ENCODE measurements at regions not wholly inside any gene's neighbourhood (a gene's known extent, or its start where the extent isn't known, plus 50 kb on each side); places are given as distances from the start of the nearest gene placed in this dataset.

DNA sequence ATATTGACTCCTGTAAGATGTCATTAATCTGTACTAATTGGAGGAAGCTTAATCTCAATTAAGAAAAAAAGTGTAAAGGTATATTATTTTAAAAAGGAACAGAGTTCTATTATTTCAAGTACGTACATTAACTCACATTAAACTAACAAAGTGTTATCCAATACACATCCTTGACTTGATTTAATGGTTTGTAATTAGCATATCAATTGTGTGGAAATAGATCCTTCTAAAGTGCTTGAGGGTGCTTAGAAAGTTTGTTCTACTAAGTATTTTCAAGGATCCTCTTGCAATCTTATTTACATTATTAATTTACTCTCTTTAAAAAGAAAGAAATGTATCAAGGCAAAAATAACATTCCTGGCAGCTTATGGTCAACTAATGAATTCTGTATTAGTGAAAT is 720.3 kb downstream of the KCNJ3 start:
- H3K4me3 ChIP-seq (ENCODE audit: low read depth in 2 of 2, low read length in 1 of 2) = no peak overlapping the region
- H3F3A ChIP-seq (replicated peaks; ENCODE audit: insufficient read depth) = no peaks in the 10 kb centered on the region
- H3K4me2 ChIP-seq = no peak overlapping the region
- ChIA-PET CTCF (no interaction called here), POLR2A (no interaction called here)
- H3K27ac ChIP-seq (ENCODE audit: low read depth in 2 of 2, low read length in 1 of 2) = no peak overlapping the region
- H3K9me3 ChIP-seq = no peaks in the 10 kb centered on the region
- H3K27me3 ChIP-seq (ENCODE audit: insufficient read depth) = no peaks in the 10 kb centered on the region
- H3K36me3 ChIP-seq (replicated peaks in 1 of 2; ENCODE audit: control insufficient read depth in 1 of 2, insufficient read depth in 2 of 2, low read length in 1 of 2) = no peaks in the 10 kb centered on the region
- H2AFZ ChIP-seq (ENCODE audit: low read depth) = no peak overlapping the region
- no peaks in the 10 kb centered on the region for H3K4me1 ChIP-seq (ENCODE audit: control insufficient read depth in 1 of 2, insufficient read depth in 2 of 2, low read depth in 1 of 2, low read length in 1 of 2)
- no peaks in the 10 kb centered on the region for H4K20me1 ChIP-seq (ENCODE audit: insufficient read depth)
- no peaks in the 10 kb centered on the region for H3K9me2 ChIP-seq
- 12% methylated on average over 1 of the region's 1 CpG for WGBS (ENCODE audit: low lambda C conversion rate)
- H3K79me2 ChIP-seq (ENCODE audit: insufficient read depth) = no peaks in the 10 kb centered on the region
- TF ChIP-seq, protein P1, sequence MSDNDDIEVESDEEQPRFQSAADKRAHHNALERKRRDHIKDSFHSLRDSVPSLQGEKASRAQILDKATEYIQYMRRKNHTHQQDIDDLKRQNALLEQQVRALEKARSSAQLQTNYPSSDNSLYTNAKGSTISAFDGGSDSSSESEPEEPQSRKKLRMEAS (IDR thresholded peaks at IDR 0.05; ENCODE audit: low read depth) = no peak
- TF ChIP-seq TAF1 (IDR thresholded peaks at IDR 0.05; ENCODE audit: borderline replicate concordance, low read depth, low read length) (no peak), ELF1 (IDR thresholded peaks at IDR 0.05) (no peak), SIN3A (IDR thresholded peaks at IDR 0.05; ENCODE audit: borderline replicate concordance, low read depth, low read length) (no peak), CHD2 (IDR thresholded peaks at IDR 0.05; ENCODE audit: low read length, partially characterized antibody) (no peak)
- DNase-seq = no peak
- no peak overlapping the region for H3K9ac ChIP-seq

DNA sequence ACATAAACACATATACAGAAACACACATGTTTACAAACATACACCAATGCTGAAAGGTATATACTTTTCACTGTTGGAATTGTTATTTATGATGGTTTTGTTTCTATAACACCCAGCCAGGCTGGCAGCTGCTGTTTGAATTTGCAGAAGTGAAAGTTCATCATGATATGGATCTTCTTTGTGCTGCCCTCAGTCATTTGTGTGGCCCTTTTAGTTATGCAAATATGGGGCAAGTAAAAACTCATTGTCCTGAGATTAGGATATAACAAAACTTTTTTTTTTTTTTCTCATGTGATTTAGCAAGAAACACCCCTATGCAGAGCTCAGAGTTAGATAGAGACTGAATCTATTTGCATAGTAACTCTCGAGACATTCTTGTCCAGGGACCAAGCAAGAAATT is 714.1 kb downstream of the KCNJ3 start:
- POLR2A ChIA-PET = no interaction called here
- H4K20me1 ChIP-seq (ENCODE audit: insufficient read depth) = no peaks in the 10 kb centered on the region
- no peak overlapping the region for H3K4me2 ChIP-seq
- H3K4me1 ChIP-seq (ENCODE audit: control insufficient read depth in 1 of 2, insufficient read depth in 2 of 2, low read depth in 1 of 2, low read length in 1 of 2) = no peaks in the 10 kb centered on the region
- H3K27ac ChIP-seq (ENCODE audit: low read depth in 2 of 2, low read length in 1 of 2) = no peak overlapping the region
- H3K79me2 ChIP-seq (ENCODE audit: insufficient read depth) = no peaks in the 10 kb centered on the region
- no peaks in the 10 kb centered on the region for H3K9me3 ChIP-seq
- no peak for DNase-seq
- H3F3A ChIP-seq (replicated peaks; ENCODE audit: insufficient read depth) = peaks cover 4% of the 10 kb centered on the region
- 3% methylated on average over 1 of the region's 1 CpG for WGBS (ENCODE audit: low lambda C conversion rate)
- no peak overlapping the region for H3K9ac ChIP-seq
- TF ChIP-seq, protein P2, sequence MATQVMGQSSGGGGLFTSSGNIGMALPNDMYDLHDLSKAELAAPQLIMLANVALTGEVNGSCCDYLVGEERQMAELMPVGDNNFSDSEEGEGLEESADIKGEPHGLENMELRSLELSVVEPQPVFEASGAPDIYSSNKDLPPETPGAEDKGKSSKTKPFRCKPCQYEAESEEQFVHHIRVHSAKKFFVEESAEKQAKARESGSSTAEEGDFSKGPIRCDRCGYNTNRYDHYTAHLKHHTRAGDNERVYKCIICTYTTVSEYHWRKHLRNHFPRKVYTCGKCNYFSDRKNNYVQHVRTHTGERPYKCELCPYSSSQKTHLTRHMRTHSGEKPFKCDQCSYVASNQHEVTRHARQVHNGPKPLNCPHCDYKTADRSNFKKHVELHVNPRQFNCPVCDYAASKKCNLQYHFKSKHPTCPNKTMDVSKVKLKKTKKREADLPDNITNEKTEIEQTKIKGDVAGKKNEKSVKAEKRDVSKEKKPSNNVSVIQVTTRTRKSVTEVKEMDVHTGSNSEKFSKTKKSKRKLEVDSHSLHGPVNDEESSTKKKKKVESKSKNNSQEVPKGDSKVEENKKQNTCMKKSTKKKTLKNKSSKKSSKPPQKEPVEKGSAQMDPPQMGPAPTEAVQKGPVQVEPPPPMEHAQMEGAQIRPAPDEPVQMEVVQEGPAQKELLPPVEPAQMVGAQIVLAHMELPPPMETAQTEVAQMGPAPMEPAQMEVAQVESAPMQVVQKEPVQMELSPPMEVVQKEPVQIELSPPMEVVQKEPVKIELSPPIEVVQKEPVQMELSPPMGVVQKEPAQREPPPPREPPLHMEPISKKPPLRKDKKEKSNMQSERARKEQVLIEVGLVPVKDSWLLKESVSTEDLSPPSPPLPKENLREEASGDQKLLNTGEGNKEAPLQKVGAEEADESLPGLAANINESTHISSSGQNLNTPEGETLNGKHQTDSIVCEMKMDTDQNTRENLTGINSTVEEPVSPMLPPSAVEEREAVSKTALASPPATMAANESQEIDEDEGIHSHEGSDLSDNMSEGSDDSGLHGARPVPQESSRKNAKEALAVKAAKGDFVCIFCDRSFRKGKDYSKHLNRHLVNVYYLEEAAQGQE (IDR thresholded peaks at IDR 0.05; ENCODE audit: low read depth, low read length) = no peak
- TF ChIP-seq, protein P3, sequence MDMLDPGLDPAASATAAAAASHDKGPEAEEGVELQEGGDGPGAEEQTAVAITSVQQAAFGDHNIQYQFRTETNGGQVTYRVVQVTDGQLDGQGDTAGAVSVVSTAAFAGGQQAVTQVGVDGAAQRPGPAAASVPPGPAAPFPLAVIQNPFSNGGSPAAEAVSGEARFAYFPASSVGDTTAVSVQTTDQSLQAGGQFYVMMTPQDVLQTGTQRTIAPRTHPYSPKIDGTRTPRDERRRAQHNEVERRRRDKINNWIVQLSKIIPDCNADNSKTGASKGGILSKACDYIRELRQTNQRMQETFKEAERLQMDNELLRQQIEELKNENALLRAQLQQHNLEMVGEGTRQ (IDR thresholded peaks at IDR 0.05; ENCODE audit: borderline replicate concordance, low read depth, low read length) = no peak
- TF ChIP-seq SMC3 (IDR thresholded peaks at IDR 0.05; ENCODE audit: low read depth, low read length) (no peak), EP300 (IDR thresholded peaks at IDR 0.05; ENCODE audit: borderline replicate concordance in 1 of 2, low read depth in 1 of 2, low read length in 1 of 2) (no peak), JUND (IDR thresholded peaks at IDR 0.05) (no peak), ELF1 (IDR thresholded peaks at IDR 0.05) (no peak), MEF2A (IDR thresholded peaks at IDR 0.05; ENCODE audit: borderline replicate concordance, low read depth) (no peak), TCF12 (IDR thresholded peaks at IDR 0.05) (no peak), RFX5 (IDR thresholded peaks at IDR 0.05; ENCODE audit: low read length) (no peak), MXI1 (IDR thresholded peaks at IDR 0.05; ENCODE audit: low read depth, low read length) (no peak), NFIC (IDR thresholded peaks at IDR 0.05; ENCODE audit: borderline replicate concordance) (no peak), POLR2AphosphoS5 (IDR thresholded peaks at IDR 0.05; ENCODE audit: low read depth, low read length) (no peak), YY1 (IDR thresholded peaks at IDR 0.05; ENCODE audit: low read depth) (no peak), TAF1 (IDR thresholded peaks at IDR 0.05; ENCODE audit: borderline replicate concordance, low read depth, low read length) (no peak), RAD21 (IDR thresholded peaks at IDR 0.05; ENCODE audit: low read length) (no peak), EZH2phosphoT487 (IDR thresholded peaks at IDR 0.05; ENCODE audit: borderline replicate concordance, low read depth) (no peak)
- TF ChIP-seq, protein P4, sequence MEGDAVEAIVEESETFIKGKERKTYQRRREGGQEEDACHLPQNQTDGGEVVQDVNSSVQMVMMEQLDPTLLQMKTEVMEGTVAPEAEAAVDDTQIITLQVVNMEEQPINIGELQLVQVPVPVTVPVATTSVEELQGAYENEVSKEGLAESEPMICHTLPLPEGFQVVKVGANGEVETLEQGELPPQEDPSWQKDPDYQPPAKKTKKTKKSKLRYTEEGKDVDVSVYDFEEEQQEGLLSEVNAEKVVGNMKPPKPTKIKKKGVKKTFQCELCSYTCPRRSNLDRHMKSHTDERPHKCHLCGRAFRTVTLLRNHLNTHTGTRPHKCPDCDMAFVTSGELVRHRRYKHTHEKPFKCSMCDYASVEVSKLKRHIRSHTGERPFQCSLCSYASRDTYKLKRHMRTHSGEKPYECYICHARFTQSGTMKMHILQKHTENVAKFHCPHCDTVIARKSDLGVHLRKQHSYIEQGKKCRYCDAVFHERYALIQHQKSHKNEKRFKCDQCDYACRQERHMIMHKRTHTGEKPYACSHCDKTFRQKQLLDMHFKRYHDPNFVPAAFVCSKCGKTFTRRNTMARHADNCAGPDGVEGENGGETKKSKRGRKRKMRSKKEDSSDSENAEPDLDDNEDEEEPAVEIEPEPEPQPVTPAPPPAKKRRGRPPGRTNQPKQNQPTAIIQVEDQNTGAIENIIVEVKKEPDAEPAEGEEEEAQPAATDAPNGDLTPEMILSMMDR (IDR thresholded peaks at IDR 0.05) = no peak
- TF ChIP-seq, protein P5, sequence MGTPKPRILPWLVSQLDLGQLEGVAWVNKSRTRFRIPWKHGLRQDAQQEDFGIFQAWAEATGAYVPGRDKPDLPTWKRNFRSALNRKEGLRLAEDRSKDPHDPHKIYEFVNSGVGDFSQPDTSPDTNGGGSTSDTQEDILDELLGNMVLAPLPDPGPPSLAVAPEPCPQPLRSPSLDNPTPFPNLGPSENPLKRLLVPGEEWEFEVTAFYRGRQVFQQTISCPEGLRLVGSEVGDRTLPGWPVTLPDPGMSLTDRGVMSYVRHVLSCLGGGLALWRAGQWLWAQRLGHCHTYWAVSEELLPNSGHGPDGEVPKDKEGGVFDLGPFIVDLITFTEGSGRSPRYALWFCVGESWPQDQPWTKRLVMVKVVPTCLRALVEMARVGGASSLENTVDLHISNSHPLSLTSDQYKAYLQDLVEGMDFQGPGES (IDR thresholded peaks at IDR 0.05; ENCODE audit: low read depth, low read length) = no peak
- no peaks in the 10 kb centered on the region for H3K36me3 ChIP-seq (replicated peaks in 1 of 2; ENCODE audit: control insufficient read depth in 1 of 2, insufficient read depth in 2 of 2, low read length in 1 of 2)
- H3K27me3 ChIP-seq (ENCODE audit: insufficient read depth) = no peaks in the 10 kb centered on the region
- H2AFZ ChIP-seq (ENCODE audit: low read depth) = no peak overlapping the region
- CTCF ChIA-PET = no interaction called here
- no peaks in the 10 kb centered on the region for H3K9me2 ChIP-seq
- H3K4me3 ChIP-seq (ENCODE audit: low read depth in 2 of 2, low read length in 1 of 2) = no peak overlapping the region
